ENCODE measurements at regions not wholly inside any gene's neighbourhood (a gene's known extent, or its start where the extent isn't known, plus 50 kb on each side); places are given as distances from the start of the nearest gene placed in this dataset.

- ATAC-seq (peak; percentile 70 to 78), DNase-seq (no peak)
- intact Hi-C loops (cut with DNase I), result no loop called here
Observed at GRCh38 chr2:20916604-20917286, 93.8 kb upstream of the LDAH start.

- intact Hi-C loops (cut with DNase I), result no loop called here
- ATAC-seq (no peak), DNase-seq (no peak)
Observed at GRCh38 chr2:20915271-20915670, 92.4 kb upstream of the LDAH start.

- no peak for ATAC-seq
- intact Hi-C loops (cut with DNase I), result no loop called here
- no peak for DNase-seq
Observed at GRCh38 chr2:20914771-20915170, 91.9 kb upstream of the LDAH start.

- ATAC-seq (no peak), DNase-seq (no peak)
- intact Hi-C loops (cut with DNase I), result no loop called here
Observed at GRCh38 chr2:20914087-20914486, 91.2 kb upstream of the LDAH start.

GRCh38 chr2:20913491-20913890, 90.6 kb upstream of the LDAH start:
- intact Hi-C loops (cut with DNase I), result no loop called here
- no peak for ATAC-seq
- DNase-seq, result no peak

- intact Hi-C loops (cut with DNase I), result no loop called here
- DNase-seq (no peak), ATAC-seq (no peak)
Observed at GRCh38 chr2:20900052-20900636, 77.2 kb upstream of the LDAH start.

- DNase-seq, result no peak
- intact Hi-C loops (cut with DNase I), result no loop called here
Observed at GRCh38 chr2:20897874-20898453, 75.1 kb upstream of the LDAH start.

GRCh38 chr2:20897047-20897446, 74.1 kb upstream of the LDAH start:
- DNase-seq (no peak), ATAC-seq (no peak)
- intact Hi-C loops (cut with DNase I), result no loop called here

More at GRCh38 chr2:20897874-20898453, 75.1 kb upstream of the LDAH start:
- no peak for ATAC-seq

- DNase-seq, result no peak
- ATAC-seq, result no peak
- intact Hi-C loops (cut with DNase I), result no loop called here
Observed at GRCh38 chr2:20884829-20885228, 61.9 kb upstream of the LDAH start.

GRCh38 chr2:20882466-20883170, 59.7 kb upstream of the LDAH start:
- intact Hi-C loops (cut with DNase I), result no loop called here
- ATAC-seq (no peak), DNase-seq (no peak)

GRCh38 chr2:20880221-20880771, 57.4 kb upstream of the LDAH start:
- intact Hi-C loops (cut with DNase I), result no loop called here
- ATAC-seq (no peak), DNase-seq (no peak)

- intact Hi-C loops (cut with DNase I), result no loop called here
- ATAC-seq (no peak), DNase-seq (no peak)
Observed at GRCh38 chr2:20879221-20879620, 56.3 kb upstream of the LDAH start.

GRCh38 chr2:20877960-20878359, 55.1 kb upstream of the LDAH start:
- intact Hi-C loops (cut with DNase I), result no loop called here
- DNase-seq (no peak), ATAC-seq (peak in 1 of 2 donors; percentile 49)
